ENCODE measurements at regions not wholly inside any gene's neighbourhood (a gene's known extent, or its start where the extent isn't known, plus 50 kb on each side); places are given as distances from the start of the nearest gene placed in this dataset.

- Histone ChIP-seq H3K4me1 (no peaks in the 10 kb centered on the region), H3K36me3 (ENCODE audit: insufficient read depth in 1 of 2, low read depth in 1 of 2) (no peaks in the 10 kb centered on the region)
- intact Hi-C loops (cut with DNase I) = no loop called here
These were observed 79.4 kb upstream of the PCGF5 start for GRCh38 chr10:91140995-91141549.

GRCh38 chr10:91144961-91145360, 75.5 kb upstream of the PCGF5 start:
- H3K4me3 ChIP-seq = no peak overlapping the region
- DNase-seq (no peak), ATAC-seq (no peak)
- H3K4me1 ChIP-seq = no peaks in the 10 kb centered on the region
- intact Hi-C loops (cut with DNase I) = no loop called here
- no peaks in the 10 kb centered on the region for H3K36me3 ChIP-seq (ENCODE audit: insufficient read depth in 1 of 2, low read depth in 1 of 2)
- TF ChIP-seq, protein P1, sequence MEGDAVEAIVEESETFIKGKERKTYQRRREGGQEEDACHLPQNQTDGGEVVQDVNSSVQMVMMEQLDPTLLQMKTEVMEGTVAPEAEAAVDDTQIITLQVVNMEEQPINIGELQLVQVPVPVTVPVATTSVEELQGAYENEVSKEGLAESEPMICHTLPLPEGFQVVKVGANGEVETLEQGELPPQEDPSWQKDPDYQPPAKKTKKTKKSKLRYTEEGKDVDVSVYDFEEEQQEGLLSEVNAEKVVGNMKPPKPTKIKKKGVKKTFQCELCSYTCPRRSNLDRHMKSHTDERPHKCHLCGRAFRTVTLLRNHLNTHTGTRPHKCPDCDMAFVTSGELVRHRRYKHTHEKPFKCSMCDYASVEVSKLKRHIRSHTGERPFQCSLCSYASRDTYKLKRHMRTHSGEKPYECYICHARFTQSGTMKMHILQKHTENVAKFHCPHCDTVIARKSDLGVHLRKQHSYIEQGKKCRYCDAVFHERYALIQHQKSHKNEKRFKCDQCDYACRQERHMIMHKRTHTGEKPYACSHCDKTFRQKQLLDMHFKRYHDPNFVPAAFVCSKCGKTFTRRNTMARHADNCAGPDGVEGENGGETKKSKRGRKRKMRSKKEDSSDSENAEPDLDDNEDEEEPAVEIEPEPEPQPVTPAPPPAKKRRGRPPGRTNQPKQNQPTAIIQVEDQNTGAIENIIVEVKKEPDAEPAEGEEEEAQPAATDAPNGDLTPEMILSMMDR (IDR thresholded peaks at IDR 0.05) = no peak
- no peaks in the 10 kb centered on the region for H3K27me3 ChIP-seq (ENCODE audit: insufficient read depth in 3 of 3, low read length in 2 of 3)
- WGBS, 3 donors = 0 to 88% (median 41%) methylated on average over 1 of the region's 1 CpG
- no peaks in the 10 kb centered on the region for H3K9me3 ChIP-seq
- no peak overlapping the region for H3K27ac ChIP-seq

More at GRCh38 chr10:91140995-91141549, 79.4 kb upstream of the PCGF5 start:
- TF ChIP-seq, protein P1 (IDR thresholded peaks at IDR 0.05) = no peak
- DNase-seq (no peak), ATAC-seq (no peak)
- Histone ChIP-seq H3K27ac (no peak overlapping the region), H3K4me3 (no peak overlapping the region), H3K27me3 (ENCODE audit: insufficient read depth in 3 of 3, low read length in 2 of 3) (no peaks in the 10 kb centered on the region), H3K9me3 (no peaks in the 10 kb centered on the region)
- WGBS, 3 donors = 59 to 61% (median 60%) methylated on average over 6 of the region's 6 CpGs

GRCh38 chr10:91146146-91146545, 74.3 kb upstream of the PCGF5 start:
- Histone ChIP-seq H3K4me3 (no peak overlapping the region), H3K27ac (no peak overlapping the region), H3K9me3 (no peaks in the 10 kb centered on the region), H3K36me3 (ENCODE audit: insufficient read depth in 1 of 2, low read depth in 1 of 2) (no peaks in the 10 kb centered on the region), H3K4me1 (no peaks in the 10 kb centered on the region), H3K27me3 (ENCODE audit: insufficient read depth in 3 of 3, low read length in 2 of 3) (no peaks in the 10 kb centered on the region)
- intact Hi-C loops (cut with DNase I) = no loop called here
- TF ChIP-seq, protein P1 (IDR thresholded peaks at IDR 0.05) = no peak
- ATAC-seq = no peak
- WGBS, 3 donors = 69 to 79% (median 78%) methylated on average over 1 of the region's 1 CpG
- DNase-seq = no peak

- no peak for ATAC-seq
- no peak overlapping the region for H3K4me3 ChIP-seq
- TF ChIP-seq, protein P1 (IDR thresholded peaks at IDR 0.05) = no peak
- intact Hi-C loops (cut with DNase I) = no loop called here
- WGBS, 3 donors = 88 to 97% (median 90%) methylated on average over 3 of the region's 3 CpGs
- no peaks in the 10 kb centered on the region for H3K27me3 ChIP-seq (ENCODE audit: insufficient read depth in 3 of 3, low read length in 2 of 3)
- H3K4me1 ChIP-seq = no peaks in the 10 kb centered on the region
- H3K27ac ChIP-seq = no peak overlapping the region
- DNase-seq = no peak
- no peaks in the 10 kb centered on the region for H3K9me3 ChIP-seq
- H3K36me3 ChIP-seq (ENCODE audit: insufficient read depth in 1 of 2, low read depth in 1 of 2) = no peaks in the 10 kb centered on the region
These were observed 70.9 kb upstream of the PCGF5 start for GRCh38 chr10:91149550-91149949.

GRCh38 chr10:91150631-91151030, 69.8 kb upstream of the PCGF5 start:
- no peak for ATAC-seq
- H3K9me3 ChIP-seq = no peaks in the 10 kb centered on the region
- no peaks in the 10 kb centered on the region for H3K4me1 ChIP-seq
- DNase-seq = no peak
- intact Hi-C loops (cut with DNase I) = no loop called here
- H3K27me3 ChIP-seq (ENCODE audit: insufficient read depth in 3 of 3, low read length in 2 of 3) = no peaks in the 10 kb centered on the region
- H3K27ac ChIP-seq = no peak overlapping the region
- no peak overlapping the region for H3K4me3 ChIP-seq
- TF ChIP-seq, protein P1 (IDR thresholded peaks at IDR 0.05) = no peak
- 92 to 96% (median 94%) methylated on average over 3 of the region's 3 CpGs for WGBS, 3 donors
- H3K36me3 ChIP-seq (ENCODE audit: insufficient read depth in 1 of 2, low read depth in 1 of 2) = no peaks in the 10 kb centered on the region

Data from psoas muscle (tissue), 7 donors.